ENCODE measurements at regions not wholly inside any gene's neighbourhood (a gene's known extent, or its start where the extent isn't known, plus 50 kb on each side); places are given as distances from the start of the nearest gene placed in this dataset.

DNA sequence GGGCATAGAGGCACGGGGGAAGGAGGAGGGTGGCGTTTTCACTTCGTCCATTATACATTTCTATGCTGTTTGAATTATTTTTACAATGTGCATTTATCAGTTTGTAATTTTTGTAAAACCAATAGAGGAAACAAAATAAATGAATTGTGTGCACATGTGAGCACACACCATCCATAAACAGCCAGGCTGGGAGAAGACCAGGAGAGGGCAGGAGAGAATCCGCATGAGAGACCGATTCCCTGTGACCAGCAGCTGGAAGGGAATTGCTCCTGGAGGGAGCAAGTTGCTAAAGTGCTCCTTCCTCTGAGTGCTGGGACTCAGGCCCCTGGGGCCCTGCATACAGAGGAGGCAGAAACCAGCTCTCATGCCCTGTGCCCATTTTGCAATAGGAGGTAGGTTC is 126.0 kb downstream of the ABCC12 start:
- TF ChIP-seq CTCF (IDR thresholded peaks at IDR 0.05), result no peak
- TF ChIP-seq EZH2 (IDR thresholded peaks at IDR 0.05), result no peak
- no peak for TF ChIP-seq EZH2phosphoT487 (IDR thresholded peaks at IDR 0.05)
